HPDE6-E6E7 (cell line): ENCODE measurements at regions not wholly inside any gene's neighbourhood (a gene's known extent, or its start where the extent isn't known, plus 50 kb on each side); places are given as distances from the start of the nearest gene placed in this dataset.
A peak's percentile ranks its signal among the peaks of the same experiment; 100 is the strongest.
"Not testable (repeated sequence)": the region's sequence is repeated elsewhere in the genome, so short reads cannot be mapped to it uniquely, and the experiment has no call there.

Source experiments
- DNase-seq: peaks from one replicate; pipeline ENCODE4 v3.0.0; 2011; ENCODE audit warnings: missing footprints; ENCODE audit errors: extremely low spot score

- no peak for DNase-seq
Observed at GRCh38 chr14:45976001-45976400, 675.6 kb downstream of the RPL10L start.

GRCh38 chr14:45972416-45972815 is 679.2 kb downstream of the RPL10L start:
- no peak for DNase-seq

GRCh38 chr14:45970621-45971020 is 681.0 kb downstream of the RPL10L start:
- no peak for DNase-seq

GRCh38 chr14:45968037-45968436 is 683.5 kb downstream of the RPL10L start:
- no peak for DNase-seq

- DNase-seq, result no peak
Observed at GRCh38 chr14:45949479-45949878, 696.5 kb upstream of the MIS18BP1 start.

- DNase-seq, result no peak
Observed at GRCh38 chr14:45947830-45948229, 694.8 kb upstream of the MIS18BP1 start.

GRCh38 chr14:45946251-45946650 is 693.2 kb upstream of the MIS18BP1 start:
- DNase-seq, result no peak

- no peak for DNase-seq
Observed at GRCh38 chr14:45940318-45940717, 687.3 kb upstream of the MIS18BP1 start.

- no peak for DNase-seq
Observed at GRCh38 chr14:45939572-45939971, 686.6 kb upstream of the MIS18BP1 start.

GRCh38 chr14:45919995-45920394 is 667.0 kb upstream of the MIS18BP1 start:
- DNase-seq, result peak; percentile 0

- no peak for DNase-seq
Observed at GRCh38 chr14:45916340-45916953, 663.4 kb upstream of the MIS18BP1 start.

GRCh38 chr14:45907782-45908181 is 654.8 kb upstream of the MIS18BP1 start:
- no peak for DNase-seq

- no peak for DNase-seq
Observed at GRCh38 chr14:45906257-45906656, 653.3 kb upstream of the MIS18BP1 start.

- no peak for DNase-seq
Observed at GRCh38 chr14:45905672-45906071, 652.7 kb upstream of the MIS18BP1 start.

GRCh38 chr14:45904314-45904713 is 651.3 kb upstream of the MIS18BP1 start:
- DNase-seq, result no peak

- DNase-seq, result no peak
Observed at GRCh38 chr14:45902241-45902640, 649.2 kb upstream of the MIS18BP1 start.

- no peak for DNase-seq
Observed at GRCh38 chr14:45897439-45897838, 644.4 kb upstream of the MIS18BP1 start.

GRCh38 chr14:45893127-45893526 is 640.1 kb upstream of the MIS18BP1 start:
- no peak for DNase-seq

- peak; percentile 3 for DNase-seq
Observed at GRCh38 chr14:45891417-45892080, 638.5 kb upstream of the MIS18BP1 start.

- DNase-seq, result not testable (repeated sequence)
Observed at GRCh38 chr14:45888766-45889285, 635.8 kb upstream of the MIS18BP1 start.

- no peak for DNase-seq
Observed at GRCh38 chr14:45877981-45878380, 625.0 kb upstream of the MIS18BP1 start.

- no peak for DNase-seq
Observed at GRCh38 chr14:45868863-45869262, 615.9 kb upstream of the MIS18BP1 start.

- no peak for DNase-seq
Observed at GRCh38 chr14:45868377-45868776, 615.4 kb upstream of the MIS18BP1 start.
